ENCODE measurements at regions not wholly inside any gene's neighbourhood (a gene's known extent, or its start where the extent isn't known, plus 50 kb on each side); places are given as distances from the start of the nearest gene placed in this dataset.

DNA sequence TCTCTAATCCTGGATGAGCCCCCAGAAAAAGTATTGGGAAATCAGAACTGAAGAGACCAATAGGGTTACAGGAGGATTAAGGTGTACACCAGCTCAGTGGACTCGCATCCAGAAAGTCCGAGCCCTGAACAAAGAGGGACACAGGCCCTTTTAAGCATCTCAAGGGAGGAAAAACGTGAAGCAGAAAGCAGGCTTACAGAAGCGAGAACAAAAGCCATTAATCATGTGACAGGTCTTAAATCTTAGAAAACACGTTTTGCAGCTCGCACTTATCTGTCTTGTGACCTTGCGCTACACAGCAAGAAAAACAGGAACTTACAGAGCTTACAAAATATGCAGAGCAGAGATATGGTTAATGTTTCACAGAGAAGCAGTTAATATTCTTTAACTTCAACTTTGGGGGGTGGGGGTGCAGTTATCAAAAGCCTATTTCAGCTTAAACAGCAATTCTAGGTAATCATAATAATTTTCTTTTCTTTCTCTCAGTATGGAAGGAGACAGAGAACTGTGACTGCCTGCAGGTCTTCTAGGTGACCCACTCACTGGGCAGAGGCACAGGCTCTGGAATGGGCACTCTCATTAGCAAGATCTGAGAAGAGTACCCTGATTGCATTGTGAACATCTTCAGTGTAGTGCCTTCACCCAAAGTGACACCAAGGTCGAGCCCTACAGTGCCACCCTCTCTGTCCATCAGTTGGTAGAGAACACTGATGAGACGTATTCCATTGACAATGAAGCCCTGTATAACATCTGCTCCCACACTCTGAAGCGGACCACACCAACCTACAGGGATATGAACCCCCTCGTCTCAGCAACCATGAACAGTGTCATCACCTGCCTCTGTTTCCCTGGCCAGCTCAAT is 65.0 kb upstream of the MOCS1 start:
- TF ChIP-seq FOXK2 (IDR thresholded peaks at IDR 0.05) (no peak), SUZ12 (IDR thresholded peaks at IDR 0.05) (no peak), SP1 (IDR thresholded peaks at IDR 0.05) (no peak), BHLHE40 (IDR thresholded peaks at IDR 0.05; ENCODE audit: borderline replicate concordance) (no peak), FOXA1 (IDR thresholded peaks at IDR 0.05) (no peak), ZNF384 (IDR thresholded peaks at IDR 0.05) (no peak), FOXM1 (IDR thresholded peaks at IDR 0.05; ENCODE audit: borderline replicate concordance) (no peak)
